NT2/D1 (cell line): ENCODE measurements at regions not wholly inside any gene's neighbourhood (a gene's known extent, or its start where the extent isn't known, plus 50 kb on each side); places are given as distances from the start of the nearest gene placed in this dataset.

Experiments
- SUZ12 ChIP-seq: IDR thresholded peaks from 2 replicates; pipeline ENCODE4 v1.6.1; 2011; ENCODE audit not compliant: insufficient read length, insufficient read depth; ENCODE audit errors: extremely low read depth
- YY1 ChIP-seq: IDR thresholded peaks from 2 replicates; pipeline ENCODE4 v1.6.1; 2011; ENCODE audit not compliant: insufficient read length, insufficient read depth
- ZNF274 ChIP-seq: IDR thresholded peaks from 2 replicates; pipeline ENCODE4 v1.6.1; 2011; ENCODE audit warnings: mild to moderate bottlenecking, low read depth, low read length

DNA sequence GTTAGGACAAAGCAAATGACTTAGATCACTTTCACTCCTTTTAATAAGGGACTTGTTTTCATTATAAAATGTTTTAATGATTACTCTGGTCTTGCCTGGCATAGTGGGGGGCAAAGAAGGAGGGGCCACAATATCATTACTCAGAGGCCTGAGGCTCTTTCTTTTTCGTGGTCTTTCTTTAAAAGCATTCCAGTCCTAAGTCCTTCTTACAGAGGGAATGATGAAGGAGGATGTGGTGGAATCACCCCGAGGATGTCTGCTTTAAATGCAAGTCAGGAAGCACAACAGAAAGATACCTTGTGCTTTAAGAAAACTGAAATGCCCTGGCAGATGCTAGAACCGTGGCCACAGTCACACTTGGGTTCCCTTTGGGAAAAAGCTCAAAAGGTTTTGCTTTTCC lies 379.1 kb downstream of the INHBA start:
- TF ChIP-seq SUZ12 = no peak
- TF ChIP-seq YY1 = no peak
- TF ChIP-seq ZNF274 = no peak
